OCI-LY1 (cell line): ENCODE measurements at regions not wholly inside any gene's neighbourhood (a gene's known extent, or its start where the extent isn't known, plus 50 kb on each side); places are given as distances from the start of the nearest gene placed in this dataset.

Experiments used
- CTCF ChIP-seq: fragments of 200-600 bp; sonication (generic), shearing (Covaris generic); IDR thresholded peaks from 2 replicates; pipeline ENCODE4 v1.5.1; 2017; ENCODE audit warnings: mild to moderate bottlenecking, antibody characterized with exemption, low read length, moderate library complexity, mixed read lengths
- EZH2 ChIP-seq: fragments of 200-600 bp; sonication (generic), shearing (Covaris generic); IDR thresholded peaks from 2 replicates; pipeline ENCODE4 v1.8.0; 2017; ENCODE audit warnings: borderline replicate concordance, mixed run types, mild to moderate bottlenecking, antibody characterized with exemption, low read length, moderate library complexity, mixed read lengths

GRCh38 chr1:229905031-229905545 is 161.9 kb upstream of the GALNT2 start:
- no peak for TF ChIP-seq EZH2
- TF ChIP-seq CTCF, result no peak
